ENCODE measurements at regions not wholly inside any gene's neighbourhood (a gene's known extent, or its start where the extent isn't known, plus 50 kb on each side); places are given as distances from the start of the nearest gene placed in this dataset.

GRCh38 chr7:41206267-41206666, 496.6 kb downstream of the INHBA start:
- TF ChIP-seq CHD4 (IDR thresholded peaks at IDR 0.05; ENCODE audit: borderline replicate concordance) = no peak
- TF ChIP-seq HOXB13 (CRISPR knock-in tag; IDR thresholded peaks at IDR 0.05; ENCODE audit: low read depth) = no peak
- no peak for TF ChIP-seq RAD21 (conservative IDR thresholded peaks at IDR 0.05 in 1 of 2, IDR thresholded peaks at IDR 0.05 in 1 of 2)
- TF ChIP-seq POLR2A (IDR thresholded peaks at IDR 0.05; ENCODE audit: low read length) = no peak
- TF ChIP-seq KDM5A (IDR thresholded peaks at IDR 0.05) = no peak

All from A549 (cell line).